Caco-2 (cell line): ENCODE measurements at regions not wholly inside any gene's neighbourhood (a gene's known extent, or its start where the extent isn't known, plus 50 kb on each side); places are given as distances from the start of the nearest gene placed in this dataset.

Experiments
- BruUV-seq: library from RNA; stranded (reverse); fragments of 400-500 nt; replicated peaks from 2 replicates; lab custom pipeline; 2021; lab: Mats Ljungman, UMichigan
- CTCF ChIA-PET: fragments of 300-600 bp; sonication (Branson Sonifier 250); formaldehyde crosslinking; loops from one replicate; lab custom pipeline; 2022; ENCODE audit warnings: antibody characterized with exemption; lab: Charles Lee
- POLR2A ChIA-PET: fragments of 300-600 bp; sonication (Branson Sonifier 250); formaldehyde crosslinking; loops from one replicate; lab custom pipeline; 2022; ENCODE audit warnings: antibody characterized with exemption; lab: Charles Lee
- DNase-seq, 2 experiments: peaks; one replicate each; pipeline versions ENCODE4 v3.0.0 to v3.0.0-alpha.2; 2020 to 2022
- H3K27me3 ChIP-seq: replicated peaks from 2 replicates; pipeline ENCODE4 v1.6.0; 2011; ENCODE audit warnings: low read length; ENCODE audit not compliant: control insufficient read depth, insufficient read depth
- H3K36me3 ChIP-seq: 2 replicates; pipeline ENCODE4 v1.5.1; 2011; ENCODE audit warnings: low read length; ENCODE audit not compliant: control insufficient read depth, insufficient read depth
- H3K4me1 ChIP-seq: fragments of 250-450 bp; sonication (Bioruptor Pico); 2 replicates; pipeline ENCODE4 v1.5.1; 2020; ENCODE audit warnings: mild to moderate bottlenecking
- H3K4me3 ChIP-seq: 2 replicates; pipeline ENCODE4 v1.5.1; 2011; ENCODE audit warnings: low read depth, mild to moderate bottlenecking, control low read depth, low read length
- H3K9me3 ChIP-seq: fragments of 250-450 bp; sonication (Bioruptor Pico); 2 replicates; pipeline ENCODE4 v1.5.1; 2020; ENCODE audit warnings: mild to moderate bottlenecking, moderate library complexity
- H3K27ac Mint-ChIP-seq: one replicate; pipeline ENCODE4 v1.8.0; 2022; ENCODE audit warnings: mixed read lengths; ENCODE audit not compliant: unreplicated experiment
- H3K27me3 Mint-ChIP-seq: one replicate; pipeline ENCODE4 v1.8.0; 2022; ENCODE audit warnings: mixed read lengths; ENCODE audit not compliant: insufficient read depth, unreplicated experiment
- H3K36me3 Mint-ChIP-seq: one replicate; pipeline ENCODE4 v1.8.0; 2022; ENCODE audit warnings: mild to moderate bottlenecking, mixed read lengths; ENCODE audit not compliant: insufficient read depth, unreplicated experiment
- H3K4me1 Mint-ChIP-seq: one replicate; pipeline ENCODE4 v1.8.0; 2022; ENCODE audit warnings: low read depth, mixed read lengths; ENCODE audit not compliant: unreplicated experiment
- H3K4me3 Mint-ChIP-seq: one replicate; pipeline ENCODE4 v1.8.0; 2022; ENCODE audit warnings: mild to moderate bottlenecking, moderate library complexity, mixed read lengths; ENCODE audit not compliant: unreplicated experiment
- H3K9me3 Mint-ChIP-seq: one replicate; pipeline ENCODE4 v1.8.0; 2022; ENCODE audit warnings: mixed read lengths; ENCODE audit not compliant: unreplicated experiment
- CTCF ChIP-seq, 2 experiments: fragments of 200-600 bp in 1 of 2; IDR thresholded peaks; 1 replicate in 1 of 2; 2 replicates in 1 of 2; pipeline versions ENCODE4 v1.5.1 to v1.8.0; 2011 to 2022; ENCODE audit warnings: antibody characterized with exemption in 1 of 2, control low read depth in 1 of 2, inconsistent platforms in 1 of 2, low read depth in 1 of 2, low read length in 1 of 2, mild to moderate bottlenecking in 1 of 2, moderate library complexity in 1 of 2; ENCODE audit not compliant: insufficient read depth in 1 of 2, severe bottlenecking in 1 of 2, unreplicated experiment in 1 of 2
- intact Hi-C: fragments of 100-400 bp; cut with micrococcal nuclease; formaldehyde crosslinking; loops from one replicate; pipeline ENCODE4 v1.10.0; 2022; ENCODE audit not compliant: unreplicated experiment

DNA sequence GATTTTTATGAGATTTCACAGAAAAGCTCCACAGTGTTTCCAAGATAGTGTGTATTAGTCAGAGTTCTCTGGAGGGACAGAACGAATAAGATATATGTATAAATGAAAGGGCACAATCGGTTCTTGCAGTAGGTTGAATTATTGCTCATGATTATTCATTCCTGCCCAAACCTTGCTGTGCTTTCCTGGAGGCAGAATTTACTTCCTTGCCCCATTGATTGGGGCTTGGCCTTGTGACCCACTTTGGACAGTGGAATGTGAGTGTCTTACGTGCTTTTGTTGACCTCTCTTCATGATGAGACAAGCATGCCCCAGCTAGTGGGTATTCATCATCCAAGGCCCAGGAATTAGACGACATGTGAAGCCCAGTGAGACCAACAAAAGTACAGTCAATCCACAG is 53.0 kb upstream of the ABCB5 start:
- intact Hi-C loops, result no loop called here
- ChIA-PET CTCF (no interaction called here), POLR2A (no interaction called here)
- Mint-ChIP-seq H3K4me1 (no peaks in the 10 kb centered on the region), H3K36me3 (no peaks in the 10 kb centered on the region), H3K27me3 (peaks cover 14% of the 10 kb centered on the region), H3K9me3 (peaks cover 5% of the 10 kb centered on the region), H3K27ac (no peak overlapping the region), H3K4me3 (no peak overlapping the region)
- no TSS peak for BruUV-seq
- DNase-seq, result no peak
- Histone ChIP-seq H3K4me3 (no peak overlapping the region), H3K4me1 (no peaks in the 10 kb centered on the region), H3K27me3 (no peaks in the 10 kb centered on the region), H3K36me3 (no peaks in the 10 kb centered on the region), H3K9me3 (peaks cover 5% of the 10 kb centered on the region; the same call in 1 of the 2 replicates)
- no peak for TF ChIP-seq CTCF (IDR thresholded peaks at IDR 0.05; ENCODE audit: insufficient read depth in 1 of 2, low read depth in 1 of 2, low read length in 1 of 2, severe bottlenecking in 1 of 2, unreplicated experiment in 1 of 2)
